GM12878 (cell line): ENCODE measurements at regions not wholly inside any gene's neighbourhood (a gene's known extent, or its start where the extent isn't known, plus 50 kb on each side); places are given as distances from the start of the nearest gene placed in this dataset.

Source experiments
- ATAC-seq: fragments of 200-7000 bp; cut with Tn5 transposase; 3 replicates; pipeline ENCODE4 v1.9.1; 2020; ENCODE audit warnings: mild to moderate bottlenecking, moderate library complexity
- BruUV-seq: library from RNA; stranded (reverse); fragments of 400-500 nt; replicated peaks from 2 replicates; lab custom pipeline; 2021; lab: Mats Ljungman, UMichigan
- CTCF ChIA-PET: fragments of 300-600 bp; sonication (Branson Sonifier 250); formaldehyde crosslinking; extraction: SDS; loops from one replicate; lab custom pipeline; 2021; ENCODE audit warnings: inconsistent platforms; lab: Yijun Ruan, JAX
- POLR2A ChIA-PET: fragments of 350-600 bp; formaldehyde crosslinking; extraction: SDS; loops from one replicate; lab custom pipeline; 2021; ENCODE audit warnings: inconsistent platforms; lab: Charles Lee
- RAD21 ChIA-PET: fragments of 300-600 bp; sonication (Branson Sonifier 250); formaldehyde crosslinking; loops from one replicate; lab custom pipeline; 2023; ENCODE audit warnings: antibody characterized with exemption; ENCODE audit not compliant: unreplicated experiment; lab: Charles Lee
- SMC1A ChIA-PET: fragments of 300-600 bp; sonication (Branson Sonifier 250); formaldehyde crosslinking; loops from one replicate; lab custom pipeline; 2023; ENCODE audit not compliant: unreplicated experiment, uncharacterized antibody; lab: Charles Lee
- DNase-seq: peaks from one replicate; pipeline ENCODE4 v3.0.0-alpha.2; 2011; ENCODE audit warnings: low read depth, low spot score
- FAIRE-seq: peaks from 3 replicates; lab custom pipeline; 2011; peaks lifted over from hg19 to GRCh38; lab: Jason Lieb, UNC
- H2AFZ ChIP-seq: 2 replicates; pipeline ENCODE4 v1.6.0; 2011; ENCODE audit warnings: low read depth, low read length, control low read depth; ENCODE audit not compliant: control insufficient read depth
- H3K27ac ChIP-seq: 2 replicates; pipeline ENCODE4 v1.5.1; 2011; ENCODE audit warnings: control low read depth; ENCODE audit not compliant: control insufficient read depth, insufficient read depth
- H3K27me3 ChIP-seq, 2 experiments: replicated peaks in 1 of 2; 2 replicates each; pipeline versions ENCODE4 v1.6.0 to v1.6.1; 2011; ENCODE audit warnings: low read length in 1 of 2; ENCODE audit not compliant: control insufficient read depth in 2 of 2, insufficient read depth in 2 of 2
- H3K36me3 ChIP-seq, 2 experiments: 2 replicates each; pipeline ENCODE4 v1.5.1; 2011; ENCODE audit warnings: low read length in 1 of 2; ENCODE audit not compliant: control insufficient read depth in 2 of 2, insufficient read depth in 2 of 2
- H3K4me1 ChIP-seq: 2 replicates; pipeline ENCODE4 v1.6.1; 2011; ENCODE audit warnings: mild to moderate bottlenecking, low read length, moderate library complexity, mixed read lengths; ENCODE audit not compliant: control insufficient read depth, insufficient read depth
- H3K4me2 ChIP-seq: 2 replicates; pipeline ENCODE4 v1.6.0; 2011; ENCODE audit warnings: control low read depth; ENCODE audit not compliant: control insufficient read depth, insufficient read depth
- H3K4me3 ChIP-seq: fragments of 200-600 bp; sonication (generic); 2 replicates; pipeline ENCODE4 v1.5.1; 2016
- H3K79me2 ChIP-seq: 2 replicates; pipeline ENCODE4 v1.6.0; 2011; ENCODE audit warnings: low read length; ENCODE audit not compliant: control insufficient read depth, insufficient read depth
- H3K9ac ChIP-seq: 2 replicates; pipeline ENCODE4 v1.8.0; 2011; ENCODE audit warnings: low read length, control low read depth, mixed read lengths; ENCODE audit not compliant: control insufficient read depth, insufficient read depth
- H3K9me3 ChIP-seq: replicated peaks from 3 replicates; pipeline ENCODE4 v1.5.1; 2011; ENCODE audit warnings: mild to moderate bottlenecking, low read length; ENCODE audit not compliant: control insufficient read depth, insufficient read depth
- H4K20me1 ChIP-seq: 2 replicates; pipeline ENCODE4 v1.6.0; 2011; ENCODE audit not compliant: control insufficient read depth, insufficient read depth
- BCLAF1 ChIP-seq: fragments of 450-650 bp; IDR thresholded peaks from 2 replicates; pipeline ENCODE4 v1.6.1; 2017; ENCODE audit warnings: antibody characterized with exemption, mild to moderate bottlenecking, moderate library complexity
- BMI1 ChIP-seq: fragments of 450-650 bp; IDR thresholded peaks from 2 replicates; pipeline ENCODE4 v1.6.1; 2016; ENCODE audit warnings: mild to moderate bottlenecking, moderate library complexity, borderline replicate concordance
- CBX3 ChIP-seq: fragments of 200-600 bp; sonication (generic); IDR thresholded peaks from 2 replicates; pipeline ENCODE4 v1.6.1; 2016; ENCODE audit warnings: low read depth, borderline replicate concordance
- DPF2 ChIP-seq: fragments of 450-650 bp; IDR thresholded peaks from 2 replicates; pipeline ENCODE4 v1.6.1; 2017; ENCODE audit warnings: mild to moderate bottlenecking
- KLF5 ChIP-seq: fragments of 450-650 bp; IDR thresholded peaks from 2 replicates; pipeline ENCODE4 v1.6.1; 2014; ENCODE audit warnings: mild to moderate bottlenecking; ENCODE audit not compliant: partially characterized antibody
- NRF1 ChIP-seq: conservative IDR thresholded peaks from 2 replicates; pipeline ENCODE4 v1.6.1; 2011; ENCODE audit warnings: mild to moderate bottlenecking, low read depth, low read length, improper control_type of control experiment
- SIX5 ChIP-seq: IDR thresholded peaks from 2 replicates; pipeline ENCODE4 v1.6.1; 2011; ENCODE audit warnings: mild to moderate bottlenecking, low read depth, low read length, moderate library complexity; ENCODE audit not compliant: severe bottlenecking
- SMAD1 ChIP-seq: fragments of 450-650 bp; IDR thresholded peaks from 2 replicates; pipeline ENCODE4 v1.6.1; 2018; ENCODE audit warnings: mild to moderate bottlenecking, low read depth; ENCODE audit not compliant: partially characterized antibody
- SUPT20H ChIP-seq: IDR thresholded peaks from 2 replicates; pipeline ENCODE4 v1.6.1; 2011; ENCODE audit warnings: low read depth, mild to moderate bottlenecking, low read length, moderate library complexity, borderline replicate concordance; ENCODE audit not compliant: control insufficient read depth
- YBX1 ChIP-seq: fragments of 450-650 bp; IDR thresholded peaks from 2 replicates; pipeline ENCODE4 v1.6.1; 2016; ENCODE audit warnings: antibody characterized with exemption
- ZNF384 ChIP-seq: IDR thresholded peaks from 2 replicates; pipeline ENCODE4 v1.6.1; 2012; ENCODE audit warnings: low read depth, mild to moderate bottlenecking, low read length, improper control_type of control experiment, borderline replicate concordance
- WGBS: methylation state at CpG from one replicate; pipeline ENCODE4 v1.1.6; 2016; ENCODE audit warnings: low lambda C conversion rate; ENCODE audit not compliant: insufficient replicate concordance, insufficient coverage; ENCODE audit errors: missing lambda C conversion rate; 5-methylcytosine and 5-hydroxymethylcytosine counted together
- in situ Hi-C: fragments of 300-500 bp; cut with MboI; formaldehyde crosslinking; loops from 9 replicates; pipeline ENCODE4 v1.14.3; 2018; ENCODE audit warnings: mixed read lengths
- intact Hi-C: fragments of 100-400 bp; cut with micrococcal nuclease; formaldehyde crosslinking; loops from one replicate; pipeline ENCODE4 v1.14.2; 2022; ENCODE audit not compliant: unreplicated experiment

- no peak overlapping the region for H3K9ac ChIP-seq
- no peak overlapping the region for H3K27ac ChIP-seq
- no peaks in the 10 kb centered on the region for H3K36me3 ChIP-seq
- no peaks in the 10 kb centered on the region for H3K9me3 ChIP-seq
- H3K4me2 ChIP-seq: no peak overlapping the region
- DNase-seq (no peak), FAIRE-seq (no peak)
- CTCF ChIA-PET: no interaction called here
- TF ChIP-seq KLF5: no peak
- TF ChIP-seq BCLAF1: no peak
- no peak for TF ChIP-seq SUPT20H
- TF ChIP-seq YBX1: no peak
- no peak for TF ChIP-seq ZNF384
- no peak for TF ChIP-seq SIX5
- no peak for TF ChIP-seq DPF2
- TF ChIP-seq NRF1: no peak
- no peak for TF ChIP-seq BMI1
- TF ChIP-seq CBX3: no peak
- TF ChIP-seq SMAD1: no peak
- TF ChIP-seq, all 136 proteins: peak for 0
- Histone ChIP-seq H2AFZ (no peak overlapping the region), H3K27me3 (no peaks in the 10 kb centered on the region), H3K79me2 (no peaks in the 10 kb centered on the region), H4K20me1 (no peaks in the 10 kb centered on the region), H3K4me1 (no peaks in the 10 kb centered on the region), H3K4me3 (no peak overlapping the region)
- in situ Hi-C loops: no loop called here
- ChIA-PET SMC1A (no interaction called here), POLR2A (no interaction called here), RAD21 (no interaction called here)
- intact Hi-C loops: no loop called here
- peak; percentile 44 for ATAC-seq
- no TSS peak for BruUV-seq
- WGBS: 0% methylated on average over 5 of the region's 5 CpGs
These were observed 694.6 kb downstream of the USP25 start for GRCh38 chr21:16424331-16424751.
